T-helper 17 cell (primary cell): ENCODE measurements at regions not wholly inside any gene's neighbourhood (a gene's known extent, or its start where the extent isn't known, plus 50 kb on each side); places are given as distances from the start of the nearest gene placed in this dataset.

Source experiments
- ATAC-seq: fragments of 150-1000 bp; cut with Tn5 transposase; 2 replicates; pipeline ENCODE4 v1.10.0; 2021; ENCODE audit warnings: mild to moderate bottlenecking, moderate library complexity
- DNase-seq, 3 donors: peaks; one replicate each; pipeline versions ENCODE4 v3.0.0 to v3.0.0-alpha.2; 2020 to 2021
- H3K9me3 ChIP-seq: one replicate; pipeline ENCODE4 v1.7.0; 2013; ENCODE audit warnings: low read length, mild to moderate bottlenecking; ENCODE audit not compliant: control insufficient read depth, poor library complexity, severe bottlenecking
- H3K27ac Mint-ChIP-seq: one replicate; pipeline ENCODE4 v1.8.0; 2022; ENCODE audit warnings: mild to moderate bottlenecking, moderate library complexity, mixed read lengths
- H3K27me3 Mint-ChIP-seq: one replicate; pipeline ENCODE4 v1.8.0; 2022; ENCODE audit warnings: mixed read lengths
- H3K36me3 Mint-ChIP-seq: one replicate; pipeline ENCODE4 v1.8.0; 2022; ENCODE audit warnings: low read depth, mixed read lengths
- H3K4me1 Mint-ChIP-seq: one replicate; pipeline ENCODE4 v1.8.0; 2022; ENCODE audit warnings: mild to moderate bottlenecking, mixed read lengths
- H3K4me3 Mint-ChIP-seq: one replicate; pipeline ENCODE4 v1.8.0; 2022; ENCODE audit warnings: mild to moderate bottlenecking, moderate library complexity, mixed read lengths

GRCh38 chr3:148075771-148076716 is 621.7 kb upstream of the AGTR1 start:
- Mint-ChIP-seq H3K27ac (no peak overlapping the region), H3K4me3 (no peak overlapping the region), H3K36me3 (no peaks in the 10 kb centered on the region), H3K27me3 (no peaks in the 10 kb centered on the region), H3K4me1 (no peaks in the 10 kb centered on the region)
- DNase-seq (no peak), ATAC-seq (no peak)
- H3K9me3 ChIP-seq, result no peaks in the 10 kb centered on the region

GRCh38 chr3:148077318-148077923 is 620.3 kb upstream of the AGTR1 start:
- no peaks in the 10 kb centered on the region for H3K9me3 ChIP-seq
- Mint-ChIP-seq H3K4me3 (no peak overlapping the region), H3K36me3 (no peaks in the 10 kb centered on the region), H3K4me1 (no peaks in the 10 kb centered on the region), H3K27me3 (no peaks in the 10 kb centered on the region), H3K27ac (no peak overlapping the region)
- ATAC-seq (no peak), DNase-seq (no peak)

- H3K27ac Mint-ChIP-seq, result no peak overlapping the region
- no peak overlapping the region for H3K4me3 Mint-ChIP-seq
- DNase-seq (no peak), ATAC-seq (no peak)
- H3K4me1 Mint-ChIP-seq, result no peaks in the 10 kb centered on the region
- H3K9me3 ChIP-seq, result no peaks in the 10 kb centered on the region
- H3K27me3 Mint-ChIP-seq, result no peaks in the 10 kb centered on the region
- no peaks in the 10 kb centered on the region for H3K36me3 Mint-ChIP-seq
Observed at GRCh38 chr3:148077965-148078364, 619.7 kb upstream of the AGTR1 start.

- DNase-seq (no peak), ATAC-seq (no peak)
- H3K4me3 Mint-ChIP-seq, result no peak overlapping the region
- no peaks in the 10 kb centered on the region for H3K4me1 Mint-ChIP-seq
- no peaks in the 10 kb centered on the region for H3K36me3 Mint-ChIP-seq
- no peak overlapping the region for H3K27ac Mint-ChIP-seq
- no peaks in the 10 kb centered on the region for H3K27me3 Mint-ChIP-seq
- no peaks in the 10 kb centered on the region for H3K9me3 ChIP-seq
Observed at GRCh38 chr3:148078658-148079057, 619.0 kb upstream of the AGTR1 start.

GRCh38 chr3:148079370-148079769 is 618.3 kb upstream of the AGTR1 start:
- no peaks in the 10 kb centered on the region for H3K36me3 Mint-ChIP-seq
- no peaks in the 10 kb centered on the region for H3K4me1 Mint-ChIP-seq
- H3K27ac Mint-ChIP-seq, result no peak overlapping the region
- H3K27me3 Mint-ChIP-seq, result no peaks in the 10 kb centered on the region
- no peak for DNase-seq
- H3K9me3 ChIP-seq, result no peaks in the 10 kb centered on the region
- no peak overlapping the region for H3K4me3 Mint-ChIP-seq
- ATAC-seq, result no peak

- no peaks in the 10 kb centered on the region for H3K36me3 Mint-ChIP-seq
- ATAC-seq (no peak), DNase-seq (no peak)
- H3K27ac Mint-ChIP-seq, result no peak overlapping the region
- no peaks in the 10 kb centered on the region for H3K9me3 ChIP-seq
- no peak overlapping the region for H3K4me3 Mint-ChIP-seq
- H3K4me1 Mint-ChIP-seq, result no peaks in the 10 kb centered on the region
- H3K27me3 Mint-ChIP-seq, result no peaks in the 10 kb centered on the region
Observed at GRCh38 chr3:148081926-148082325, 615.8 kb upstream of the AGTR1 start.

- Mint-ChIP-seq H3K4me1 (no peaks in the 10 kb centered on the region), H3K27me3 (no peaks in the 10 kb centered on the region), H3K4me3 (no peak overlapping the region), H3K36me3 (no peaks in the 10 kb centered on the region), H3K27ac (no peak overlapping the region)
- H3K9me3 ChIP-seq, result no peaks in the 10 kb centered on the region
- no peak for DNase-seq
- no peak for ATAC-seq
Observed at GRCh38 chr3:148082506-148083280, 615.0 kb upstream of the AGTR1 start.

GRCh38 chr3:148083526-148084182 is 614.0 kb upstream of the AGTR1 start:
- H3K27me3 Mint-ChIP-seq, result no peaks in the 10 kb centered on the region
- H3K36me3 Mint-ChIP-seq, result no peaks in the 10 kb centered on the region
- DNase-seq, result no peak
- no peaks in the 10 kb centered on the region for H3K4me1 Mint-ChIP-seq
- no peak overlapping the region for H3K4me3 Mint-ChIP-seq
- ATAC-seq, result no peak
- no peaks in the 10 kb centered on the region for H3K9me3 ChIP-seq
- H3K27ac Mint-ChIP-seq, result no peak overlapping the region

- DNase-seq (no peak), ATAC-seq (no peak)
- Mint-ChIP-seq H3K4me1 (no peaks in the 10 kb centered on the region), H3K27ac (no peak overlapping the region), H3K27me3 (no peaks in the 10 kb centered on the region), H3K4me3 (no peak overlapping the region), H3K36me3 (no peaks in the 10 kb centered on the region)
- no peaks in the 10 kb centered on the region for H3K9me3 ChIP-seq
Observed at GRCh38 chr3:148084931-148085330, 612.8 kb upstream of the AGTR1 start.

GRCh38 chr3:148087601-148088371 is 609.9 kb upstream of the AGTR1 start:
- Mint-ChIP-seq H3K4me1 (no peaks in the 10 kb centered on the region), H3K27ac (no peak overlapping the region), H3K27me3 (no peaks in the 10 kb centered on the region), H3K4me3 (no peak overlapping the region), H3K36me3 (no peaks in the 10 kb centered on the region)
- DNase-seq, result no peak
- no peak for ATAC-seq
- H3K9me3 ChIP-seq, result no peaks in the 10 kb centered on the region

- Mint-ChIP-seq H3K36me3 (no peaks in the 10 kb centered on the region), H3K27me3 (no peaks in the 10 kb centered on the region), H3K27ac (no peak overlapping the region), H3K4me1 (no peaks in the 10 kb centered on the region), H3K4me3 (no peak overlapping the region)
- ATAC-seq (no peak), DNase-seq (no peak)
- no peaks in the 10 kb centered on the region for H3K9me3 ChIP-seq
Observed at GRCh38 chr3:148089171-148089570, 608.5 kb upstream of the AGTR1 start.

- ATAC-seq (no peak), DNase-seq (no peak)
- Mint-ChIP-seq H3K4me3 (no peak overlapping the region), H3K27me3 (no peaks in the 10 kb centered on the region), H3K36me3 (no peaks in the 10 kb centered on the region), H3K4me1 (no peaks in the 10 kb centered on the region), H3K27ac (no peak overlapping the region)
- H3K9me3 ChIP-seq, result no peaks in the 10 kb centered on the region
Observed at GRCh38 chr3:148090156-148090555, 607.5 kb upstream of the AGTR1 start.
